ENCODE measurements at regions not wholly inside any gene's neighbourhood (a gene's known extent, or its start where the extent isn't known, plus 50 kb on each side); places are given as distances from the start of the nearest gene placed in this dataset.

GRCh38 chr5:118199801-118200200 lies 788.5 kb downstream of the DTWD2 start:
- no peak for TF ChIP-seq CTCF (IDR thresholded peaks at IDR 0.05; ENCODE audit: unreplicated experiment)
- Mint-ChIP-seq H3K36me3 (ENCODE audit: insufficient read depth, unreplicated experiment) (no peaks in the 10 kb centered on the region), H3K27me3 (ENCODE audit: insufficient read depth, unreplicated experiment) (no peaks in the 10 kb centered on the region), H3K27ac (ENCODE audit: low read depth, unreplicated experiment) (no peak overlapping the region), H3K4me3 (ENCODE audit: unreplicated experiment) (no peak overlapping the region), H3K9me3 (ENCODE audit: unreplicated experiment) (no peaks in the 10 kb centered on the region), H3K4me1 (ENCODE audit: insufficient read depth, unreplicated experiment) (no peaks in the 10 kb centered on the region)
- intact Hi-C loops (cut with micrococcal nuclease) = no loop called here
- CTCF ChIA-PET = no interaction called here
- no TSS peak for BruUV-seq (replicated peaks)
- POLR2A ChIA-PET = no interaction called here
- no peak for DNase-seq (ENCODE audit: unreplicated experiment)

GRCh38 chr5:118196229-118196628 lies 792.1 kb downstream of the DTWD2 start:
- POLR2A ChIA-PET = interaction anchor here (0.6 kb wide), 3 partner anchors 124 to 1906 kb away, joined by 3 to 4 read pairs (median 3); no protein-coding TSS in a partner anchor
- Mint-ChIP-seq H3K27ac (ENCODE audit: low read depth, unreplicated experiment) (no peak overlapping the region), H3K4me3 (ENCODE audit: unreplicated experiment) (no peak overlapping the region), H3K4me1 (ENCODE audit: insufficient read depth, unreplicated experiment) (no peaks in the 10 kb centered on the region), H3K9me3 (ENCODE audit: unreplicated experiment) (no peaks in the 10 kb centered on the region), H3K36me3 (ENCODE audit: insufficient read depth, unreplicated experiment) (no peaks in the 10 kb centered on the region), H3K27me3 (ENCODE audit: insufficient read depth, unreplicated experiment) (no peaks in the 10 kb centered on the region)
- no peak for DNase-seq (ENCODE audit: unreplicated experiment)
- CTCF ChIA-PET = no interaction called here
- BruUV-seq (replicated peaks) = no TSS peak
- intact Hi-C loops (cut with micrococcal nuclease) = no loop called here
- no peak for TF ChIP-seq CTCF (IDR thresholded peaks at IDR 0.05; ENCODE audit: unreplicated experiment)

- Mint-ChIP-seq H3K27me3 (ENCODE audit: insufficient read depth, unreplicated experiment) (no peaks in the 10 kb centered on the region), H3K4me1 (ENCODE audit: insufficient read depth, unreplicated experiment) (no peaks in the 10 kb centered on the region), H3K27ac (ENCODE audit: low read depth, unreplicated experiment) (no peak overlapping the region), H3K9me3 (ENCODE audit: unreplicated experiment) (no peaks in the 10 kb centered on the region), H3K36me3 (ENCODE audit: insufficient read depth, unreplicated experiment) (no peaks in the 10 kb centered on the region), H3K4me3 (ENCODE audit: unreplicated experiment) (no peak overlapping the region)
- no peak for DNase-seq (ENCODE audit: unreplicated experiment)
- ChIA-PET CTCF (no interaction called here), POLR2A (no interaction called here)
- intact Hi-C loops (cut with micrococcal nuclease) = no loop called here
- BruUV-seq (replicated peaks) = no TSS peak
- TF ChIP-seq CTCF (IDR thresholded peaks at IDR 0.05; ENCODE audit: unreplicated experiment) = no peak
Measured at GRCh38 chr5:118195211-118195610, 793.1 kb downstream of the DTWD2 start.

GRCh38 chr5:118193194-118193905 lies 795.0 kb downstream of the DTWD2 start:
- Mint-ChIP-seq H3K9me3 (ENCODE audit: unreplicated experiment) (no peaks in the 10 kb centered on the region), H3K27me3 (ENCODE audit: insufficient read depth, unreplicated experiment) (no peaks in the 10 kb centered on the region), H3K4me1 (ENCODE audit: insufficient read depth, unreplicated experiment) (no peaks in the 10 kb centered on the region), H3K4me3 (ENCODE audit: unreplicated experiment) (no peak overlapping the region), H3K36me3 (ENCODE audit: insufficient read depth, unreplicated experiment) (no peaks in the 10 kb centered on the region), H3K27ac (ENCODE audit: low read depth, unreplicated experiment) (no peak overlapping the region)
- ChIA-PET CTCF (interaction anchor here (0.7 kb wide), 1 partner anchor 1890 kb away, joined by 3 read pairs; no protein-coding TSS in a partner anchor), POLR2A (no interaction called here)
- BruUV-seq (replicated peaks) = no TSS peak
- intact Hi-C loops (cut with micrococcal nuclease) = no loop called here
- DNase-seq (ENCODE audit: unreplicated experiment) = no peak
- TF ChIP-seq CTCF (IDR thresholded peaks at IDR 0.05; ENCODE audit: unreplicated experiment) = no peak
